ENCODE measurements at regions not wholly inside any gene's neighbourhood (a gene's known extent, or its start where the extent isn't known, plus 50 kb on each side); places are given as distances from the start of the nearest gene placed in this dataset.

- Histone ChIP-seq H3K9me3 (replicated peaks in 1 of 2; ENCODE audit: control insufficient read depth in 1 of 2, insufficient read depth in 1 of 2, low read length in 2 of 2) (no peaks in the 10 kb centered on the region), H3K27ac (ENCODE audit: low read depth in 1 of 2, low read length in 2 of 2) (no peak overlapping the region), H3K4me3 (replicated peaks in 1 of 3; ENCODE audit: low read depth in 2 of 3, low read length in 3 of 3) (no peak overlapping the region), H3K27me3 (ENCODE audit: control insufficient read depth in 2 of 2, insufficient read depth in 2 of 2, low read length in 2 of 2) (no peaks in the 10 kb centered on the region), H3K9ac (ENCODE audit: insufficient read depth, low read length, poor library complexity, severe bottlenecking) (no peak overlapping the region), H3K4me1 (ENCODE audit: control insufficient read depth in 1 of 2, insufficient read depth in 2 of 2, low read length in 2 of 2) (no peaks in the 10 kb centered on the region), H3K4me2 (replicated peaks; ENCODE audit: extremely low read depth, low read length, poor library complexity, severe bottlenecking) (no peak overlapping the region), H2AFZ (ENCODE audit: insufficient read depth, low read depth, low read length, poor library complexity, severe bottlenecking) (no peak overlapping the region), H3K36me3 (replicated peaks in 1 of 2; ENCODE audit: control insufficient read depth in 1 of 2, insufficient read depth in 2 of 2, low read length in 2 of 2) (no peaks in the 10 kb centered on the region), H3K79me2 (ENCODE audit: insufficient read depth, low read length) (no peaks in the 10 kb centered on the region), H4K20me1 (ENCODE audit: insufficient read depth, low read length) (no peaks in the 10 kb centered on the region)
- WGBS (ENCODE audit: insufficient coverage): 76% methylated on average over 24 of the region's 36 CpGs
- Mint-ChIP-seq H3K36me3 (no peaks in the 10 kb centered on the region), H3K27ac (no peak overlapping the region), H3K9me3 (no peaks in the 10 kb centered on the region), H3K27me3 (ENCODE audit: low read depth in 3 of 3) (peaks cover 3 to 9% (median 6%) of the 10 kb centered on the region in 3 donors), H3K4me1 (no peaks in the 10 kb centered on the region), H3K4me3 (no peak overlapping the region)
- intact Hi-C loops (cut with micrococcal nuclease): no loop called here
- TF ChIP-seq CTCF (IDR thresholded peaks at IDR 0.05): no peak
- no peak for DNase-seq
These were observed 157.4 kb upstream of the C14orf180 start for GRCh38 chr14:104421892-104422828.

- Mint-ChIP-seq H3K4me1 (no peaks in the 10 kb centered on the region), H3K9me3 (no peaks in the 10 kb centered on the region), H3K27ac (peak overlapping the region in 1 of 7 donors; percentile 68), H3K27me3 (ENCODE audit: low read depth in 3 of 3) (peaks cover 3 to 9% (median 3%) of the 10 kb centered on the region in 3 donors), H3K4me3 (no peak overlapping the region), H3K36me3 (no peaks in the 10 kb centered on the region)
- WGBS (ENCODE audit: insufficient coverage): 97% methylated on average over 10 of the region's 29 CpGs
- no peak overlapping the region for H3K4me2 ChIP-seq (replicated peaks; ENCODE audit: extremely low read depth, low read length, poor library complexity, severe bottlenecking)
- H3K36me3 ChIP-seq (replicated peaks in 1 of 2; ENCODE audit: control insufficient read depth in 1 of 2, insufficient read depth in 2 of 2, low read length in 2 of 2): no peaks in the 10 kb centered on the region
- TF ChIP-seq CTCF (IDR thresholded peaks at IDR 0.05): no peak
- no peaks in the 10 kb centered on the region for H4K20me1 ChIP-seq (ENCODE audit: insufficient read depth, low read length)
- H3K9ac ChIP-seq (ENCODE audit: insufficient read depth, low read length, poor library complexity, severe bottlenecking): no peak overlapping the region
- no peaks in the 10 kb centered on the region for H3K79me2 ChIP-seq (ENCODE audit: insufficient read depth, low read length)
- no peak overlapping the region for H3K27ac ChIP-seq (ENCODE audit: low read depth in 1 of 2, low read length in 2 of 2)
- no peak overlapping the region for H2AFZ ChIP-seq (ENCODE audit: insufficient read depth, low read depth, low read length, poor library complexity, severe bottlenecking)
- no peaks in the 10 kb centered on the region for H3K9me3 ChIP-seq (replicated peaks in 1 of 2; ENCODE audit: control insufficient read depth in 1 of 2, insufficient read depth in 1 of 2, low read length in 2 of 2)
- DNase-seq: no peak
- no peaks in the 10 kb centered on the region for H3K4me1 ChIP-seq (ENCODE audit: control insufficient read depth in 1 of 2, insufficient read depth in 2 of 2, low read length in 2 of 2)
- H3K4me3 ChIP-seq (replicated peaks in 1 of 3; ENCODE audit: low read depth in 2 of 3, low read length in 3 of 3): no peak overlapping the region
- H3K27me3 ChIP-seq (ENCODE audit: control insufficient read depth in 2 of 2, insufficient read depth in 2 of 2, low read length in 2 of 2): no peaks in the 10 kb centered on the region
- intact Hi-C loops (cut with micrococcal nuclease): no loop called here
These were observed 156.5 kb upstream of the C14orf180 start for GRCh38 chr14:104422837-104423681.

Measured in CD14-positive monocyte (primary cell).